ENCODE measurements at regions not wholly inside any gene's neighbourhood (a gene's known extent, or its start where the extent isn't known, plus 50 kb on each side); places are given as distances from the start of the nearest gene placed in this dataset.

DNA sequence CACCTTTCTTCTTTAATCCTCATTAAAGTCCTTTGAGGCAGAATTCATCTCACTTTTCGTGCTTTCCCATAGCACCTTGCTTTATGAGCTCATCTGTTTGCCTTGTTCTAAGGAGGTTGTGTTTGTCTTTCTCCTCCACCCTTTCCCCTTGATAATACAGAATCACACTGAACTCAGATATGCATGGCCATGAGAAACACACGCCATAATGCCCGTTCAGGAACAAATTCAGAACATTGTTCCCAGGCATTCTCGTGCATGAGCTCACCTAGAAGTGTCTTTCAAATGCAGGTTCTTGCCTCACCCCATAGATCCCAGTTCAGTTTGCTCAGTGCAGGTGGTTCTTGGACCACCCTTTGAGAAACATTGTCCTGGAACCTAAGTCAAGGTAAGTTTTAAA lies 71.1 kb downstream of the TMEM114 start:
- no peaks in the 10 kb centered on the region for H3K27me3 ChIP-seq (ENCODE audit: control insufficient read depth, insufficient read depth, low read length)
- H3K9me3 ChIP-seq (ENCODE audit: control insufficient read depth, low read length) = no peaks in the 10 kb centered on the region
- H3K4me1 ChIP-seq (ENCODE audit: control insufficient read depth, insufficient read depth, low read length) = peaks cover 22% of the 10 kb centered on the region
- H3K36me3 ChIP-seq (ENCODE audit: control insufficient read depth, insufficient read depth, low read length) = no peaks in the 10 kb centered on the region
- no peak overlapping the region for H3K4me3 ChIP-seq (ENCODE audit: low read length)
- peak overlapping the region; percentile 0 for H3K9ac ChIP-seq (ENCODE audit: low read length)

- H3K9ac ChIP-seq (ENCODE audit: low read length) = no peak overlapping the region
- peaks cover 22% of the 10 kb centered on the region for H3K4me1 ChIP-seq (ENCODE audit: control insufficient read depth, insufficient read depth, low read length)
- H3K4me3 ChIP-seq (ENCODE audit: low read length) = no peak overlapping the region
- H3K27me3 ChIP-seq (ENCODE audit: control insufficient read depth, insufficient read depth, low read length) = no peaks in the 10 kb centered on the region
- no peaks in the 10 kb centered on the region for H3K36me3 ChIP-seq (ENCODE audit: control insufficient read depth, insufficient read depth, low read length)
- no peaks in the 10 kb centered on the region for H3K9me3 ChIP-seq (ENCODE audit: control insufficient read depth, low read length)
Measured at GRCh38 chr16:8517280-8517679, 73.0 kb downstream of the TMEM114 start.

DNA sequence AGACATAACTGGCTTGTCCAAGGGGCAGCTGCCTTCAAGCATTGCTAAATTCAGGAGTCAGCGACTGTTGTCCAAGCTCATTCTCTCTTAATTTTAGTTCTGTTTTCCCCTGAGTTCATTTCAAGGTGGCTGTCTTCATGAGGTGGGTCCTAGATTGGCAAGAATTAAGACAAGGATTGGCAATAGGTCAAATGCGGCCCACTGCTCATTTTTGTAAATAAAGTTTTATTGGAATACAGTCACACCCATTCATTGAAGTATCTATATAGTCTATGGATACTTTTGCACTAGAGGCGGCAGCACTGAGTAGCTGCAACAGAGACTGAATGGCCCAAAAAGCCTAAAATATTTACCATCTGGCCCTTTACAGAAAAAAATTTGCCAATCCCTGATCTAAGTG lies 73.8 kb downstream of the TMEM114 start:
- H3K27me3 ChIP-seq (ENCODE audit: control insufficient read depth, insufficient read depth, low read length) = no peaks in the 10 kb centered on the region

DNA sequence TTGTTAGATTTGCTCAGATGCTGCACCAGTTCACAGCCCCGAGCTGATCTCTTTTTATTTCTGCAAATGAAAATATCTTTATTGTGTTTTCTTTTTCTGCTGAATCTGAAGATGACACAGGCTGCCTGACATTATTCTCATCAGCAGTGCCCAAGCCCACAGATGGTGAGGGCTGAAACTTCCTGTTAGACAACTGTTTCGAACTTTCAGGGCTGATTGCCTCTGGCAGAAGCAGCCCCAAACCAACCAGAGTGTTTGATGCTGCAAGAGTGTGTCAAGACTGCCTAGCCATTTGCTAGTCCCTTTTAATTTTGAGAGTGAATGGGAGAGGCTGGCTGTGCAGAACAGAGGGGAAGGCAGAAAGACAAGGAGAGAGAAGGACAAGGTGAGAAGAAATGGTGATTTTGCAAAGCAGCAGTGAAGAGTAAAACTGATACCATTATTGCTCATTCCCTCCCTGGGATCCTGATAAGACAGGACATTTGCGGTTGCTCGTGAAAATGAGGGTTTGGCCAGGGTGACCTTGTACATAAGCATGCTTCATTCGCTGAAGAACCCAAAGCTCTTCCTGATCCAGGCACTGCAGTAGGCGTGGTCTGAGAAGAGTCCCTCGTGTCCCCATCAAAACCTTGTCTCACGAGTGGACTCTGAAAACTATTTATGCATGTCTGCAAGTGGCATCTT lies 77.2 kb downstream of the TMEM114 start:
- Histone ChIP-seq H3K27me3 (ENCODE audit: control insufficient read depth, insufficient read depth, low read length) (no peaks in the 10 kb centered on the region), H3K4me3 (ENCODE audit: low read length) (no peak overlapping the region), H3K9me3 (ENCODE audit: control insufficient read depth, low read length) (no peaks in the 10 kb centered on the region), H3K4me1 (ENCODE audit: control insufficient read depth, insufficient read depth, low read length) (peaks cover 9% of the 10 kb centered on the region), H3K36me3 (ENCODE audit: control insufficient read depth, insufficient read depth, low read length) (no peaks in the 10 kb centered on the region), H3K9ac (ENCODE audit: low read length) (no peak overlapping the region)

More for the DNA sequence above, 73.8 kb downstream of the TMEM114 start:
- Histone ChIP-seq H3K4me3 (ENCODE audit: low read length) (no peak overlapping the region), H3K9me3 (ENCODE audit: control insufficient read depth, low read length) (no peaks in the 10 kb centered on the region), H3K36me3 (ENCODE audit: control insufficient read depth, insufficient read depth, low read length) (no peaks in the 10 kb centered on the region), H3K9ac (ENCODE audit: low read length) (no peak overlapping the region), H3K4me1 (ENCODE audit: control insufficient read depth, insufficient read depth, low read length) (peaks cover 22% of the 10 kb centered on the region)

- Histone ChIP-seq H3K27me3 (ENCODE audit: control insufficient read depth, insufficient read depth, low read length) (no peaks in the 10 kb centered on the region), H3K9ac (ENCODE audit: low read length) (no peak overlapping the region), H3K4me1 (ENCODE audit: control insufficient read depth, insufficient read depth, low read length) (no peaks in the 10 kb centered on the region), H3K9me3 (ENCODE audit: control insufficient read depth, low read length) (no peaks in the 10 kb centered on the region), H3K36me3 (ENCODE audit: control insufficient read depth, insufficient read depth, low read length) (no peaks in the 10 kb centered on the region), H3K4me3 (ENCODE audit: low read length) (no peak overlapping the region)
Measured at GRCh38 chr16:8511464-8511863, 78.8 kb downstream of the TMEM114 start.

- Histone ChIP-seq H3K9me3 (ENCODE audit: control insufficient read depth, low read length) (no peaks in the 10 kb centered on the region), H3K4me1 (ENCODE audit: control insufficient read depth, insufficient read depth, low read length) (peaks cover 9% of the 10 kb centered on the region), H3K9ac (ENCODE audit: low read length) (no peak overlapping the region), H3K4me3 (ENCODE audit: low read length) (no peak overlapping the region), H3K36me3 (ENCODE audit: control insufficient read depth, insufficient read depth, low read length) (no peaks in the 10 kb centered on the region), H3K27me3 (ENCODE audit: control insufficient read depth, insufficient read depth, low read length) (no peaks in the 10 kb centered on the region)
Measured at GRCh38 chr16:8510160-8510559, 80.2 kb downstream of the TMEM114 start.

- Histone ChIP-seq H3K4me3 (ENCODE audit: low read length) (no peak overlapping the region), H3K4me1 (ENCODE audit: control insufficient read depth, insufficient read depth, low read length) (peaks cover 9% of the 10 kb centered on the region), H3K36me3 (ENCODE audit: control insufficient read depth, insufficient read depth, low read length) (no peaks in the 10 kb centered on the region), H3K27me3 (ENCODE audit: control insufficient read depth, insufficient read depth, low read length) (no peaks in the 10 kb centered on the region), H3K9ac (ENCODE audit: low read length) (no peak overlapping the region), H3K9me3 (ENCODE audit: control insufficient read depth, low read length) (no peaks in the 10 kb centered on the region)
Measured at GRCh38 chr16:8505327-8505991, 84.9 kb downstream of the TMEM114 start.

- no peaks in the 10 kb centered on the region for H3K36me3 ChIP-seq (ENCODE audit: control insufficient read depth, insufficient read depth, low read length)
- no peak overlapping the region for H3K4me3 ChIP-seq (ENCODE audit: low read length)
- peaks cover 9% of the 10 kb centered on the region for H3K4me1 ChIP-seq (ENCODE audit: control insufficient read depth, insufficient read depth, low read length)
- H3K9me3 ChIP-seq (ENCODE audit: control insufficient read depth, low read length) = no peaks in the 10 kb centered on the region
- no peaks in the 10 kb centered on the region for H3K27me3 ChIP-seq (ENCODE audit: control insufficient read depth, insufficient read depth, low read length)
- H3K9ac ChIP-seq (ENCODE audit: low read length) = no peak overlapping the region
Measured at GRCh38 chr16:8502446-8502845, 87.9 kb downstream of the TMEM114 start.

- Histone ChIP-seq H3K4me1 (ENCODE audit: control insufficient read depth, insufficient read depth, low read length) (no peaks in the 10 kb centered on the region), H3K27me3 (ENCODE audit: control insufficient read depth, insufficient read depth, low read length) (no peaks in the 10 kb centered on the region), H3K9ac (ENCODE audit: low read length) (no peak overlapping the region), H3K4me3 (ENCODE audit: low read length) (no peak overlapping the region), H3K36me3 (ENCODE audit: control insufficient read depth, insufficient read depth, low read length) (no peaks in the 10 kb centered on the region), H3K9me3 (ENCODE audit: control insufficient read depth, low read length) (no peaks in the 10 kb centered on the region)
Measured at GRCh38 chr16:8500351-8500750, 90.0 kb downstream of the TMEM114 start.

DNA sequence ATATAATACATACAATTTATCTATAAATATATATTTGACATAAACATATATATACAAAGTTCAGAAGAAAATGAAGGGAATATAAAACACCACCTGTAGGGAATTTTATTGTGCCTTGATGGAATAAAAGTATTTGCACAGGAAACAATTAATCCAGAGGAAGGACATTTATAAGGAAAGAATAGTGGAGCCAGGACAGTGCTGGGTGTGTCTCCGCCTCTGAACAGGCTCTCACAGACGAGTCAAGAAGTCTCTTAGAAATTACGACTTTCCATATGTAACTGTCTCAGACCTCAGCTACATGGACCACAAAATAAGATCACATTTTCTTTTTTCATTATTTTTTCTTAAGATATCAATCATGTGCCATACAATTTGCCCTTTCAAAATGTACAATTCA lies 93.9 kb downstream of the TMEM114 start:
- Histone ChIP-seq H3K4me1 (ENCODE audit: control insufficient read depth, insufficient read depth, low read length) (no peaks in the 10 kb centered on the region), H3K27me3 (ENCODE audit: control insufficient read depth, insufficient read depth, low read length) (no peaks in the 10 kb centered on the region), H3K36me3 (ENCODE audit: control insufficient read depth, insufficient read depth, low read length) (no peaks in the 10 kb centered on the region), H3K4me3 (ENCODE audit: low read length) (no peak overlapping the region), H3K9me3 (ENCODE audit: control insufficient read depth, low read length) (no peaks in the 10 kb centered on the region), H3K9ac (ENCODE audit: low read length) (no peak overlapping the region)

DNA sequence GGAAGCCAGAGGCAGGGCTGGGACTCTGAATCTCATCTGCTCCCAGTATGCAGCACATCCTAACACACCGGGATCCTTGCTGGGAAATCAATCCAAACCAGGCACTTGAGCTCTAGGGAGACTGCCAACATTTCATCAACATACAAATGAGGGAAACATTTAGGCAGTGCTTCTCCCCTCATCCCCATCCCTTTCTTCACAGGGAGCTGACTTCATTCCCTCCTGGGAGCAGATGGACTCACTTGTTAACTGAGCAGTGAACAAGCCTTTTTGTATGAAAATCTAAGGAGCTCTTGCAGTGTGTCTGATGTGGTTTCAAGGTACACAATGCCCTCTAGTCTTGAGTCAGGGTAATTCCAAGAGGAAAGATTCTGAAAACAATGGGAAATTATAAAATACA lies 96.3 kb downstream of the TMEM114 start:
- H3K9ac ChIP-seq (ENCODE audit: low read length) = no peak overlapping the region
- no peaks in the 10 kb centered on the region for H3K36me3 ChIP-seq (ENCODE audit: control insufficient read depth, insufficient read depth, low read length)
- no peaks in the 10 kb centered on the region for H3K9me3 ChIP-seq (ENCODE audit: control insufficient read depth, low read length)
- no peaks in the 10 kb centered on the region for H3K27me3 ChIP-seq (ENCODE audit: control insufficient read depth, insufficient read depth, low read length)
- no peak overlapping the region for H3K4me3 ChIP-seq (ENCODE audit: low read length)
- H3K4me1 ChIP-seq (ENCODE audit: control insufficient read depth, insufficient read depth, low read length) = no peaks in the 10 kb centered on the region

DNA sequence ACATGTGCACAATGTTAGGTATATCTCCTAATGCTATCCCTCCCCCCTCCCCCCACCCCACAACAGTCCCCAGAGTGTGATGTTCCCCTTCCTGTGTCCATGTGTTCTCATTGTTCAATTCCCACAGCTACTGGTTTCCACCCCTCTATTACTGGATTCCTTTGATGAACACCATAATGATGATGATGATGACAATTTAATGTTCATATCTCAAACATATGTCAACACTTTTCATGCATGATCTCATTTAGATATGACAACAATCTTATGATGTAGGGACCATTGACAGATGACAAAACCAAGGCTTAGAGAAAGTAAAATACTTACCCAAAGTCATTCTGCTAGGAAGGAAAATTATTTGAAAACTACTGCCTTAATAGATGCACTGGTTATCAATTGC lies 97.6 kb downstream of the TMEM114 start:
- no peak overlapping the region for H3K9ac ChIP-seq (ENCODE audit: low read length)
- H3K9me3 ChIP-seq (ENCODE audit: control insufficient read depth, low read length) = no peaks in the 10 kb centered on the region
- H3K27me3 ChIP-seq (ENCODE audit: control insufficient read depth, insufficient read depth, low read length) = no peaks in the 10 kb centered on the region
- H3K4me3 ChIP-seq (ENCODE audit: low read length) = no peak overlapping the region
- no peaks in the 10 kb centered on the region for H3K4me1 ChIP-seq (ENCODE audit: control insufficient read depth, insufficient read depth, low read length)
- no peaks in the 10 kb centered on the region for H3K36me3 ChIP-seq (ENCODE audit: control insufficient read depth, insufficient read depth, low read length)
